HUES48 (cell line): ENCODE measurements at regions not wholly inside any gene's neighbourhood (a gene's known extent, or its start where the extent isn't known, plus 50 kb on each side); places are given as distances from the start of the nearest gene placed in this dataset.

Source experiments
- H3K27ac ChIP-seq: one replicate; pipeline ENCODE4 v1.7.0; 2013; ENCODE audit warnings: low read depth, low read length, inconsistent platforms
- H3K27me3 ChIP-seq: 2 replicates; pipeline ENCODE4 v1.6.1; 2013; ENCODE audit warnings: mild to moderate bottlenecking, low read length; ENCODE audit not compliant: control insufficient read depth, insufficient read depth
- H3K36me3 ChIP-seq: 2 replicates; pipeline ENCODE4 v1.6.1; 2013; ENCODE audit warnings: low read length; ENCODE audit not compliant: control insufficient read depth, insufficient read depth
- H3K4me1 ChIP-seq: 2 replicates; pipeline ENCODE4 v1.6.1; 2013; ENCODE audit warnings: mild to moderate bottlenecking, low read length; ENCODE audit not compliant: control insufficient read depth, insufficient read depth
- H3K4me3 ChIP-seq: 2 replicates; pipeline ENCODE4 v1.5.1; 2013; ENCODE audit warnings: mild to moderate bottlenecking, low read depth, low read length
- H3K9ac ChIP-seq: 2 replicates; pipeline ENCODE4 v1.6.1; 2013; ENCODE audit warnings: mild to moderate bottlenecking, low read depth, low read length, moderate library complexity
- H3K9me3 ChIP-seq: 2 replicates; pipeline ENCODE4 v1.6.1; 2013; ENCODE audit warnings: low read length; ENCODE audit not compliant: control insufficient read depth, insufficient read depth

GRCh38 chr3:145882436-145882835, 278.5 kb downstream of the PLOD2 start:
- Histone ChIP-seq H3K27me3 (no peaks in the 10 kb centered on the region), H3K9ac (no peak overlapping the region), H3K27ac (no peak overlapping the region), H3K36me3 (no peaks in the 10 kb centered on the region), H3K4me1 (no peaks in the 10 kb centered on the region), H3K9me3 (no peaks in the 10 kb centered on the region), H3K4me3 (no peak overlapping the region)

DNA sequence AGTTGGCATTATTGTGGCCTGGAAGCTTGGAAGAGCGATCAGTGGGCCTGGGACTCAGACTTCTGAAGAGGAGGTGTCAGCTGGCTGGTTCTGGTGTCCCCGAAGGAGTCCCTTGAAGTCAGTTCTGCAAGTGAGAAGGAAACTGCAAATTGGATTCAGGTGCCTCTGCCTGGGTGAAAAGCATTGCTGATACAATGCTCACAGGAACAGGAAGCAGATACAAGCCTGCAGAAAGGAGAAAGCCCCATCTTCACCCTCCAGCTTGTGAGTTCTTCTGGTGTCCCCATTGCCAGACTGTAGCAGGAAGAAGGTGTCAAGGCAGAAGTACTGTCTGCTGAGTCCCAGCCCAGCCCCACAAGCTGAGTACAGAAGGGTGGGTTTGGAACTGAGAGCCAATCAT, 271.3 kb downstream of the PLOD2 start:
- Histone ChIP-seq H3K9me3 (no peaks in the 10 kb centered on the region), H3K36me3 (no peaks in the 10 kb centered on the region), H3K27ac (no peak overlapping the region), H3K9ac (no peak overlapping the region), H3K4me3 (no peak overlapping the region), H3K4me1 (peaks cover 8% of the 10 kb centered on the region; the same call in 1 of the 2 replicates), H3K27me3 (no peaks in the 10 kb centered on the region)

GRCh38 chr3:145892869-145893268, 268.1 kb downstream of the PLOD2 start:
- Histone ChIP-seq H3K27me3 (no peaks in the 10 kb centered on the region), H3K36me3 (no peaks in the 10 kb centered on the region), H3K27ac (no peak overlapping the region), H3K9ac (no peak overlapping the region), H3K4me3 (no peak overlapping the region), H3K4me1 (peaks cover 12% of the 10 kb centered on the region; the same call in 1 of the 2 replicates), H3K9me3 (no peaks in the 10 kb centered on the region)

DNA sequence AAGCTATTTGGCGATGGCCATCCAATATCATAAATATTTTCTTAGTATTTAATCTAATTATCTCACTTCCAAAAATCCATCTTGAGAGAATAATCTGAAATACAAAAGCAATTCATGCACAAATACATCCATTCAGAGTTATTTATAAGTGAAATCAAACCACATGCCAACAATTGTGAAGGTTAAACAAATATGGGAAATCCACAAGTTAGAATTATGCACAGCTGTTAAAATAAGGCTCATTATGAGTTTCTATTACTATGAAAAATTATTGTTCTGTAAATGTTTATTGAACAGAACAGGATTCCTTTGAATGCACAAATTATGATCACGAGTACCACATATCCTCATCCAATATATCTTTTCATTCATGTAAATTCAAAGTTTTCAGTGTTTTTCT, 267.7 kb downstream of the PLOD2 start:
- no peaks in the 10 kb centered on the region for H3K9me3 ChIP-seq
- H3K27me3 ChIP-seq = no peaks in the 10 kb centered on the region
- H3K4me3 ChIP-seq = no peak overlapping the region

GRCh38 chr3:145898487-145898886, 262.5 kb downstream of the PLOD2 start:
- Histone ChIP-seq H3K27me3 (no peaks in the 10 kb centered on the region), H3K36me3 (no peaks in the 10 kb centered on the region), H3K4me1 (peaks cover 23% of the 10 kb centered on the region), H3K9me3 (no peaks in the 10 kb centered on the region), H3K4me3 (peak overlapping the region; percentile 22; the same call in 1 of the 2 replicates), H3K27ac (peak overlapping the region; percentile 42), H3K9ac (no peak overlapping the region)

More for the DNA sequence above, 267.7 kb downstream of the PLOD2 start:
- Histone ChIP-seq H3K27ac (no peak overlapping the region), H3K4me1 (peaks cover 16% of the 10 kb centered on the region; the same call in 1 of the 2 replicates), H3K36me3 (no peaks in the 10 kb centered on the region), H3K9ac (no peak overlapping the region)

- H3K4me3 ChIP-seq = no peak overlapping the region
- no peaks in the 10 kb centered on the region for H3K36me3 ChIP-seq
- no peaks in the 10 kb centered on the region for H3K9me3 ChIP-seq
- no peaks in the 10 kb centered on the region for H3K27me3 ChIP-seq
- H3K9ac ChIP-seq = no peak overlapping the region
- H3K4me1 ChIP-seq = peaks cover 23% of the 10 kb centered on the region
- H3K27ac ChIP-seq = no peak overlapping the region
These were observed 261.7 kb downstream of the PLOD2 start for GRCh38 chr3:145899241-145899640.

GRCh38 chr3:145900056-145900829, 260.7 kb downstream of the PLOD2 start:
- Histone ChIP-seq H3K4me3 (no peak overlapping the region), H3K27ac (no peak overlapping the region), H3K27me3 (no peaks in the 10 kb centered on the region)

DNA sequence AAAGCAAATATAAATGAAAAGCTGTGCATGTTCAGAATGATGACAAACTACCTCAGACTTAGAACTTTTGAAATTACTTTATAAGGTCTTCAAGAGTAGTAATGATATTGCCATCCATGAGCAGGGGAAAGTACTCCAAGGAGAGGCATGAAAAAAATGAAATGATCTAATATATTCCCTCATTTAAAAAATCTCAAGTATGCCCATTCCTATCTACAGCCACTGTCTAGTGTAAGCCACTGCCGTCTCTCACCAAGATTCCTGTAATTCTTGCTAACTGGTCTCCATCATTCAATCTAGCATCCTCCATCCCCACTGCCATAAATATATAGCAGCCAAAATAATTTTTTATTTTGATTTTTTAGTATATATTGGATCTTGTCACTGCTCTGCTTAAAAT, 258.8 kb downstream of the PLOD2 start:
- no peaks in the 10 kb centered on the region for H3K27me3 ChIP-seq
- no peaks in the 10 kb centered on the region for H3K9me3 ChIP-seq
- no peaks in the 10 kb centered on the region for H3K36me3 ChIP-seq
- H3K4me1 ChIP-seq = peaks cover 21% of the 10 kb centered on the region
- H3K4me3 ChIP-seq = no peak overlapping the region
- no peak overlapping the region for H3K27ac ChIP-seq
- no peak overlapping the region for H3K9ac ChIP-seq

More at GRCh38 chr3:145900056-145900829, 260.7 kb downstream of the PLOD2 start:
- no peak overlapping the region for H3K9ac ChIP-seq
- H3K4me1 ChIP-seq = peaks cover 23% of the 10 kb centered on the region
- no peaks in the 10 kb centered on the region for H3K36me3 ChIP-seq
- no peaks in the 10 kb centered on the region for H3K9me3 ChIP-seq

- no peak overlapping the region for H3K4me3 ChIP-seq
- H3K27me3 ChIP-seq = no peaks in the 10 kb centered on the region
- no peak overlapping the region for H3K9ac ChIP-seq
- H3K9me3 ChIP-seq = no peaks in the 10 kb centered on the region
- peaks cover 12% of the 10 kb centered on the region for H3K4me1 ChIP-seq
- no peaks in the 10 kb centered on the region for H3K36me3 ChIP-seq
- H3K27ac ChIP-seq = no peak overlapping the region
These were observed 257.4 kb downstream of the PLOD2 start for GRCh38 chr3:145903472-145904013.

DNA sequence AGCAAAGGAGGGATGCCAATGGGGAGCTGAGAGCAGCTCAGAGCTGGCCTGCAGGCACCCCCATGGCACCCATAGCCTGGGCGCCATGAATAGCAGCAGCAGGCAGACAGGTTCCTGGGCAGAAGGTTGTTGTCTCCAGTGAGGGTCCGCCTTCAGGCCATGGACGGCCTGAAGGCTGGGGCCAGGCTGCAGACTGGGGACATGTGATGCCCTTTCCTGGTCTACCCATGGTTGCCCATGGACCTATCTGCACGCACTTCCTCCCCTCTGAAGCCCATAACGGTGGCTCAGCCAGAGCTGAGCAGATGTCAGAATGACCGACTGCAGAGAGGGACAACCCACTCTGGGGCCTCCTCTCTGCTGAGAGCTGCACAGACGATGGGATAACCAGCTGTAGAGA, 256.8 kb downstream of the PLOD2 start:
- no peaks in the 10 kb centered on the region for H3K36me3 ChIP-seq
- H3K27me3 ChIP-seq = no peaks in the 10 kb centered on the region
- no peak overlapping the region for H3K4me3 ChIP-seq
- H3K4me1 ChIP-seq = peaks cover 6% of the 10 kb centered on the region; the same call in 1 of the 2 replicates
- no peak overlapping the region for H3K9ac ChIP-seq
- no peak overlapping the region for H3K27ac ChIP-seq
- H3K9me3 ChIP-seq = no peaks in the 10 kb centered on the region

DNA sequence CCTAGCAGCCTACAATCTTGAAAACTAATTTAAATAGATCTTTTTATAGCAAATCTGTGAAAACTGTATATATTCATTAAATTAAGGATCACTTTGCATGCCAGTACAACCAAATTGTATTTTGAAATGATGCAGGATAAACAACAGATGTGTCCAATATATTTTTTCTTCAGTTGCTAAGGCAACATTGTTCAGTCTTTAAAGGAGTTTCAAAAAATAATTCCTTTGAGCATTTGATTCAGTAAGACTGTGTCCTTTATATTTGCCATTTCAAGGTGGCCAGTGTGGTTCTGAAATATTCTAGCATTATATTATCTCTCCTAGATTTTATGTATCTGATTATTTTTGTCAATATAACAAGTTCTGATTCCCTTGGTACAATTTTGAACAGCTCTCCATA, 254.7 kb downstream of the PLOD2 start:
- H3K27ac ChIP-seq = no peak overlapping the region
- H3K27me3 ChIP-seq = no peaks in the 10 kb centered on the region
- no peak overlapping the region for H3K4me3 ChIP-seq
- no peaks in the 10 kb centered on the region for H3K36me3 ChIP-seq
- no peak overlapping the region for H3K9ac ChIP-seq
- H3K9me3 ChIP-seq = no peaks in the 10 kb centered on the region
- 0 out of 2 replicates have a peak, but pooled peaks cover 6% of the 10 kb centered on the region for H3K4me1 ChIP-seq
